ENCODE measurements at regions not wholly inside any gene's neighbourhood (a gene's known extent, or its start where the extent isn't known, plus 50 kb on each side); places are given as distances from the start of the nearest gene placed in this dataset.
"Not testable (repeated sequence)": the region's sequence is repeated elsewhere in the genome, so short reads cannot be mapped to it uniquely, and the experiment has no call there.

DNA sequence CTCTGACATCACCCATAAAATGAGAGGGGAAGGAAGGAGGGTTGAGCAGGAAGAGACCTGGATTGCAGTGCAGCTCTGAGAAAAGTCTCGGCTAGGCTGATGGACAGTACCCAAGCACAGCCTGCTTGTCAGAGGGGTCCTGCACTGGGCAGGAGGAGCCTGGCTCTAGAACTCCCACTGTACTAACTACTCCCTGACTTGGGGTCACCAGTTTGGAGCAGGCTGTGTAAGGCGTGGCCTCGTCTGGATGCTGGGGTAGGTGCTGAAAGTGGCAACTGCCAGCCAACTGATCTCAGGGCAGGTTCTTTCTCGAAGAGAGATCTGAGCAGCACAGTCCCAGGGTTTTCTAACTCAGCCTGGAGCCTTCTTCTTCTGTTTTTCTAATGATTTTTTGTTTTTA is 176.3 kb downstream of the ATP23 start:
- TF ChIP-seq, protein P1, sequence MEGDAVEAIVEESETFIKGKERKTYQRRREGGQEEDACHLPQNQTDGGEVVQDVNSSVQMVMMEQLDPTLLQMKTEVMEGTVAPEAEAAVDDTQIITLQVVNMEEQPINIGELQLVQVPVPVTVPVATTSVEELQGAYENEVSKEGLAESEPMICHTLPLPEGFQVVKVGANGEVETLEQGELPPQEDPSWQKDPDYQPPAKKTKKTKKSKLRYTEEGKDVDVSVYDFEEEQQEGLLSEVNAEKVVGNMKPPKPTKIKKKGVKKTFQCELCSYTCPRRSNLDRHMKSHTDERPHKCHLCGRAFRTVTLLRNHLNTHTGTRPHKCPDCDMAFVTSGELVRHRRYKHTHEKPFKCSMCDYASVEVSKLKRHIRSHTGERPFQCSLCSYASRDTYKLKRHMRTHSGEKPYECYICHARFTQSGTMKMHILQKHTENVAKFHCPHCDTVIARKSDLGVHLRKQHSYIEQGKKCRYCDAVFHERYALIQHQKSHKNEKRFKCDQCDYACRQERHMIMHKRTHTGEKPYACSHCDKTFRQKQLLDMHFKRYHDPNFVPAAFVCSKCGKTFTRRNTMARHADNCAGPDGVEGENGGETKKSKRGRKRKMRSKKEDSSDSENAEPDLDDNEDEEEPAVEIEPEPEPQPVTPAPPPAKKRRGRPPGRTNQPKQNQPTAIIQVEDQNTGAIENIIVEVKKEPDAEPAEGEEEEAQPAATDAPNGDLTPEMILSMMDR (IDR thresholded peaks at IDR 0.05): no peak
- Mint-ChIP-seq H3K36me3 (ENCODE audit: low read depth) (no peaks in the 10 kb centered on the region), H3K4me3 (no peak overlapping the region), H3K27ac (no peak overlapping the region), H3K9me3 (no peaks in the 10 kb centered on the region), H3K4me1 (ENCODE audit: low read depth) (no peaks in the 10 kb centered on the region), H3K27me3 (peaks cover 12% of the 10 kb centered on the region)
- ATAC-seq (ENCODE audit: poor library complexity): no peak
- Histone ChIP-seq H3K27ac (ENCODE audit: low read depth in 1 of 2, low read length in 2 of 2) (no peak overlapping the region), H3K4me3 (ENCODE audit: low read length) (no peak overlapping the region), H3K27me3 (ENCODE audit: control insufficient read depth in 1 of 2, insufficient read depth in 2 of 2, low read length in 2 of 2) (peaks cover 2 to 4% of the 10 kb centered on the region in 2 experiments), H3K9me3 (ENCODE audit: control insufficient read depth in 1 of 2, insufficient read depth in 1 of 2, low read length in 2 of 2) (no peaks in the 10 kb centered on the region), H3K4me1 (ENCODE audit: insufficient read depth, low read length) (no peaks in the 10 kb centered on the region), H3K36me3 (ENCODE audit: insufficient read depth, low read length) (no peaks in the 10 kb centered on the region)
- POLR2A ChIA-PET: no interaction called here
- CTCF ChIA-PET: no interaction called here
- DNase-seq: no peak
- intact Hi-C loops (cut with DNase I, micrococcal nuclease): no loop called here

DNA sequence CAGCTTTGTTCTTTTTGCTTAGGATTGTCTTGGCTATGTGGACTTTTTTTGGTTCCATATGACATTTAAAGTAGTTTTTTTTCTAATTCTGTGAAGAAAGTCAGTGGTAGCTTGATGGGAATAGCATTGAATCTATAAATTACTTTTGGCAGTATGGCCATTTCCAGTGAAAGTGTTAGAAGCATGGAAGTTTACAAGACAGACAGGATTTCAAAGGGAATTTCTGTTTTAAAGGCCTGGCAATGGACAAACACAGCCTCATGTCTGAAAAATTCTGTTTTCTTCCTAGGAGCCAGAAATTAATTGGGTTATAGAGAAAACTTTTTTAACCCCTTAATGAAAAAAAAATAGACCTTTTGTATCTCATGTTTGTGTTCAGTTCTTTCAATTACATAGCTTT is 184.4 kb downstream of the ATP23 start:
- H3K4me3 ChIP-seq (ENCODE audit: low read length); POLR2A ChIA-PET; H3K27ac Mint-ChIP-seq; H3K36me3 Mint-ChIP-seq (ENCODE audit: low read depth); H3K4me1 Mint-ChIP-seq (ENCODE audit: low read depth); H3K27me3 Mint-ChIP-seq; H3K9me3 ChIP-seq (ENCODE audit: control insufficient read depth in 1 of 2, insufficient read depth in 1 of 2, low read length in 2 of 2); DNase-seq; intact Hi-C loops (cut with DNase I, micrococcal nuclease); H3K4me3 Mint-ChIP-seq; H3K9me3 Mint-ChIP-seq; H3K4me1 ChIP-seq (ENCODE audit: insufficient read depth, low read length); H3K36me3 ChIP-seq (ENCODE audit: insufficient read depth, low read length); CTCF ChIA-PET; H3K27me3 ChIP-seq (ENCODE audit: control insufficient read depth in 1 of 2, insufficient read depth in 2 of 2, low read length in 2 of 2); ATAC-seq (ENCODE audit: poor library complexity); H3K27ac ChIP-seq (ENCODE audit: low read depth in 1 of 2, low read length in 2 of 2): not testable (repeated sequence)

- Mint-ChIP-seq H3K36me3 (ENCODE audit: low read depth) (no peaks in the 10 kb centered on the region), H3K27ac (no peak overlapping the region), H3K4me1 (ENCODE audit: low read depth) (no peaks in the 10 kb centered on the region), H3K27me3 (peaks cover 26% of the 10 kb centered on the region), H3K4me3 (no peak overlapping the region), H3K9me3 (no peaks in the 10 kb centered on the region)
- intact Hi-C loops (cut with DNase I, micrococcal nuclease): no loop called here
- peaks cover 0 to 2% of the 10 kb centered on the region in 2 experiments for H3K27me3 ChIP-seq (ENCODE audit: control insufficient read depth in 1 of 2, insufficient read depth in 2 of 2, low read length in 2 of 2)
- ChIA-PET POLR2A (no interaction called here), CTCF (no interaction called here)
- no peak for ATAC-seq (ENCODE audit: poor library complexity)
- H3K4me1 ChIP-seq (ENCODE audit: insufficient read depth, low read length): no peaks in the 10 kb centered on the region
- no peak overlapping the region for H3K4me3 ChIP-seq (ENCODE audit: low read length)
- H3K36me3 ChIP-seq (ENCODE audit: insufficient read depth, low read length): no peaks in the 10 kb centered on the region
- TF ChIP-seq, protein P1 (IDR thresholded peaks at IDR 0.05): no peak
- H3K9me3 ChIP-seq (ENCODE audit: control insufficient read depth in 1 of 2, insufficient read depth in 1 of 2, low read length in 2 of 2): no peaks in the 10 kb centered on the region
- H3K27ac ChIP-seq (ENCODE audit: low read depth in 1 of 2, low read length in 2 of 2): no peak overlapping the region
- DNase-seq: no peak
Measured at GRCh38 chr12:58131986-58132755, 190.8 kb downstream of the ATP23 start.

- intact Hi-C loops (cut with DNase I, micrococcal nuclease): no loop called here
- no peaks in the 10 kb centered on the region for H3K9me3 ChIP-seq (ENCODE audit: control insufficient read depth in 1 of 2, insufficient read depth in 1 of 2, low read length in 2 of 2)
- no peaks in the 10 kb centered on the region for H3K4me1 ChIP-seq (ENCODE audit: insufficient read depth, low read length)
- ATAC-seq (ENCODE audit: poor library complexity) (no peak), DNase-seq (no peak)
- Mint-ChIP-seq H3K4me1 (ENCODE audit: low read depth) (no peaks in the 10 kb centered on the region), H3K9me3 (no peaks in the 10 kb centered on the region), H3K4me3 (no peak overlapping the region), H3K27me3 (peaks cover 22% of the 10 kb centered on the region), H3K36me3 (ENCODE audit: low read depth) (no peaks in the 10 kb centered on the region), H3K27ac (no peak overlapping the region)
- no peaks in the 10 kb centered on the region for H3K36me3 ChIP-seq (ENCODE audit: insufficient read depth, low read length)
- TF ChIP-seq, protein P1 (IDR thresholded peaks at IDR 0.05): no peak
- CTCF ChIA-PET: no interaction called here
- H3K27me3 ChIP-seq (ENCODE audit: control insufficient read depth in 1 of 2, insufficient read depth in 2 of 2, low read length in 2 of 2): peaks cover 0 to 2% of the 10 kb centered on the region in 2 experiments
- POLR2A ChIA-PET: no interaction called here
- H3K27ac ChIP-seq (ENCODE audit: low read depth in 1 of 2, low read length in 2 of 2): no peak overlapping the region
- H3K4me3 ChIP-seq (ENCODE audit: low read length): no peak overlapping the region
Measured at GRCh38 chr12:58138424-58138823, 197.1 kb downstream of the ATP23 start.
